Stomach (tissue), 4 donors: ENCODE measurements at regions not wholly inside any gene's neighbourhood (a gene's known extent, or its start where the extent isn't known, plus 50 kb on each side); places are given as distances from the start of the nearest gene placed in this dataset.

ENCODE experiments used
- CTCF ChIP-seq, 7 experiments: fragments of 450-650 bp in 4 of 7; fragments of 200-600 bp in 3 of 7; sonication (generic) in 3 of 7; IDR thresholded peaks; one replicate each; pipeline ENCODE4 v1.5.1; 2016 to 2019; ENCODE audit warnings: antibody characterized with exemption in 7 of 7, control low read depth in 2 of 7, mild to moderate bottlenecking in 1 of 7
- EP300 ChIP-seq: sonication (generic); formaldehyde crosslinking; IDR thresholded peaks from one replicate; pipeline ENCODE4 v1.6.1; 2017; ENCODE audit warnings: antibody characterized with exemption
- POLR2AphosphoS5 ChIP-seq, 3 donors: sonication (generic); formaldehyde crosslinking; IDR thresholded peaks; one replicate each; pipeline ENCODE4 v1.6.1; 2016; ENCODE audit warnings: antibody characterized with exemption in 3 of 3

DNA sequence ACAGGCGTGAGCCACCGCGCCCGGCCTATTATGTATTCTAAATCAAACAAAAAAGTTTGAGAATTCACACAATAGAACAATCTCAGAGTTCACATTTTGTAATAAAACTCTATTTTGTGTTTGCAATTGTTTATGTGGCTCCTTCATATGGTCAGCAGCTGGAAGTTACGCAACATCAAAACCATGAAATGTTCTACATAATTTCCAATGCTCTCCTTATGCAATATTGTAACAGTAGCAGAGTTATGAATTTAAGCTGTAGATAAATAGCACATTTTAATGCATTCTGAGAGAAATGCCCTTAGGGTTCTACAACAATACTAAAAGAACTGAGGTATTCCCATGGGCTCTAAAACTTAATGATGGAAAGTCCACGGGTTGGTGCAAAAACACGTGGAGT, 62.3 kb upstream of the COL11A1 start:
- TF ChIP-seq POLR2AphosphoS5 (IDR thresholded peaks at IDR 0.05) (no peak), EP300 (no peak), CTCF (IDR thresholded peaks at IDR 0.05) (no peak)
